MM.1S (cell line): ENCODE measurements at regions not wholly inside any gene's neighbourhood (a gene's known extent, or its start where the extent isn't known, plus 50 kb on each side); places are given as distances from the start of the nearest gene placed in this dataset.
"Not testable (repeated sequence)": the region's sequence is repeated elsewhere in the genome, so short reads cannot be mapped to it uniquely, and the experiment has no call there.

Experiments used
- DNase-seq: peaks from one replicate; pipeline ENCODE4 v3.0.0-alpha.2; 2015
- H2AFZ ChIP-seq: fragments of 300-600 bp; sonication (generic); 2 replicates; pipeline ENCODE4 v1.6.0; 2016; ENCODE audit warnings: antibody characterized with exemption, low read length
- H3F3A ChIP-seq: fragments of 300-600 bp; sonication (generic); 2 replicates; pipeline ENCODE4 v1.6.1; 2016; ENCODE audit warnings: mild to moderate bottlenecking, antibody characterized with exemption, low read length, moderate library complexity, mixed read lengths; ENCODE audit not compliant: insufficient read depth
- H3K27ac ChIP-seq: fragments of 300-600 bp; sonication (generic); 2 replicates; pipeline ENCODE4 v1.5.1; 2016; ENCODE audit warnings: mild to moderate bottlenecking, low read length
- H3K27me3 ChIP-seq: fragments of 300-600 bp; sonication (generic); replicated peaks from 2 replicates; pipeline ENCODE4 v1.6.0; 2016; ENCODE audit warnings: low read length; ENCODE audit not compliant: insufficient read depth
- H3K36me3 ChIP-seq: fragments of 300-600 bp; sonication (generic); replicated peaks from 2 replicates; pipeline ENCODE4 v1.6.1; 2016; ENCODE audit warnings: mild to moderate bottlenecking, low read length, mixed read lengths; ENCODE audit not compliant: insufficient read depth
- H3K4me1 ChIP-seq: fragments of 300-600 bp; sonication (generic); 2 replicates; pipeline ENCODE4 v1.6.1; 2016; ENCODE audit warnings: low read length, mixed read lengths
- H3K4me2 ChIP-seq: fragments of 300-600 bp; sonication (generic); 2 replicates; pipeline ENCODE4 v1.6.0; 2016; ENCODE audit warnings: low read depth, low read length
- H3K4me3 ChIP-seq: fragments of 300-600 bp; sonication (generic); 2 replicates; pipeline ENCODE4 v1.5.1; 2016; ENCODE audit warnings: low read length, mixed read lengths
- H3K79me2 ChIP-seq: fragments of 300-600 bp; sonication (generic); 2 replicates; pipeline ENCODE4 v1.6.1; 2016; ENCODE audit warnings: mixed run types, low read length, mixed read lengths
- H3K9ac ChIP-seq: fragments of 300-600 bp; sonication (generic); 2 replicates; pipeline ENCODE4 v1.6.1; 2016; ENCODE audit warnings: low read length, mixed read lengths
- H3K9me2 ChIP-seq: fragments of 300-600 bp; sonication (generic); replicated peaks from 2 replicates; pipeline ENCODE4 v1.6.1; 2016; ENCODE audit warnings: mild to moderate bottlenecking, low read length, mixed read lengths; ENCODE audit not compliant: insufficient read depth
- H3K9me3 ChIP-seq: fragments of 300-600 bp; sonication (generic); replicated peaks from 2 replicates; pipeline ENCODE4 v1.6.1; 2016; ENCODE audit warnings: mild to moderate bottlenecking, low read length, mixed read lengths; ENCODE audit not compliant: insufficient read depth
- H4K20me1 ChIP-seq: fragments of 300-600 bp; sonication (generic); 2 replicates; pipeline ENCODE4 v1.6.1; 2016; ENCODE audit warnings: mild to moderate bottlenecking, low read length, moderate library complexity, mixed read lengths; ENCODE audit not compliant: insufficient read depth
- CTCF ChIP-seq: fragments of 300-600 bp; sonication (generic); IDR thresholded peaks from 2 replicates; pipeline ENCODE4 v1.5.1; 2016; ENCODE audit warnings: antibody characterized with exemption, low read length, mixed read lengths
- EZH2 ChIP-seq: fragments of 300-600 bp; sonication (generic); optimal IDR thresholded peaks from 2 replicates; pipeline ENCODE3; 2017; ENCODE audit warnings: low read depth, mild to moderate bottlenecking, antibody characterized with exemption, low read length, mixed read lengths
- EZH2phosphoT487 ChIP-seq: fragments of 300-600 bp; sonication (generic); IDR thresholded peaks from 2 replicates; pipeline ENCODE4 v1.6.1; 2018; ENCODE audit warnings: antibody characterized with exemption, low read length

DNA sequence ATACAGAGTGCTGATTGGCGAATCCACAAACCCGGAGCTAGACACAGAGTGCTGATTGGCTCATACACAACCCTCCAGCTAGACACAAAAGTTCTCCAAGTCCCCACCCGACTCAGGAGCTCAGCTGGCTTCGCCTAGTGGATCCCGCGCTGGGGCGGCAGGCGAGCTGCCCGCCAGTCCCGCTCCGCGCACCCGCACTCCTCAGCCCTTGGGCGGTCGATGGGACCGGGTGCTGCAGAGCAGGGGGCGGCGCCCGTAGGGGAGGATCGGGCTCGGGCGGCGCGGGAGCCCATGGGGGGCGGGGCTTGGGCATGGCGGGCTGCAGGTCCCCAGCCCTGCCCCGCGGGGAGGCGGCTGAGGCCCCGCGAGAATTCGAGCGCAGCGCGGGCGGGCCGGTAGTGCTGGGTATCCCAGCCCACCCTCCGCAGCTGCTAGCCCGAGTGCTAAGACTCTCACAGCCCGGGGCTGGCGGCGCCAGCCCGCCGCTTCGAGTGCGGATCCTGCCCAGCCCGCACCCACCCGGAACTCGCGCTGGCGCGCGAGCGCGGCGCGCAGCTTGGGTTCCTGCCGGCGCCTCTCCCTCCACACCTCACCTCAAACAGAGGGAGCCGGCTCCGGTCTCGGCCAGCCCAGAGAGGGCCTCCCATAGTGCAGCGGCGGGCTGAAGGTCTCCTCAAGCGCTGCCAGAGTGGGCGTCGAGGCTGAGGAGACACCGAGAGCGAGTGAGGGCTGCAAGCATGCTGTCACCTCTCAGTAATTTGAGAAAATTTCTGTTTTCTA lies 75.5 kb upstream of the ATP5MC3 start:
- no peak overlapping the region for H3K9ac ChIP-seq
- H3K4me2 ChIP-seq, result no peak overlapping the region
- no peaks in the 10 kb centered on the region for H3K9me2 ChIP-seq
- no peak overlapping the region for H3K4me3 ChIP-seq
- H3K36me3 ChIP-seq, result no peaks in the 10 kb centered on the region
- H3F3A ChIP-seq, result no peaks in the 10 kb centered on the region
- no peaks in the 10 kb centered on the region for H4K20me1 ChIP-seq
- H3K27me3 ChIP-seq, result no peaks in the 10 kb centered on the region
- no peaks in the 10 kb centered on the region for H3K79me2 ChIP-seq
- no peak overlapping the region for H2AFZ ChIP-seq
- DNase-seq, result no peak
- TF ChIP-seq CTCF (no peak), EZH2 (no peak), EZH2phosphoT487 (no peak)
- no peaks in the 10 kb centered on the region for H3K9me3 ChIP-seq
- no peaks in the 10 kb centered on the region for H3K4me1 ChIP-seq
- H3K27ac ChIP-seq, result no peak overlapping the region

DNA sequence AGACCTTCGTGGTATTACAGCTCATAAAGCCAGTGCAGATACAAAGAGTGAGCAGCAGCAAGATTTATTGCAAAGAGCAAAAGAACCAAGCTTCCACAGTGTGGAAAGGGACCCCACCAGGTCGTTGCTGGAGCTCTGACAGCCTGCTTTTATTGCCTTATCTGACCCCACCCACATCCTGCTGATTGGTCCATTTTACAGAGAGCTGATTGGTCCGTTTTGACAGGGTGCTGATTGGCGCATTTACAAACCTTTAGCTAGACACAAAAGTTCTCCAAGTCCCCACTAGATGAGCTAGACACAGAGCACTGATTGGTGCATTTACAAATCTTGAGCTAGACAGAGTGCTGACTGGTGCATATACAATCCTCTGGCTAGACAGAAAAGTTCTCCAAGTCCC lies 74.9 kb upstream of the ATP5MC3 start:
- H3K4me1 ChIP-seq, H3K79me2 ChIP-seq, H2AFZ ChIP-seq, DNase-seq, H3K9me3 ChIP-seq, H3K36me3 ChIP-seq, H4K20me1 ChIP-seq, H3F3A ChIP-seq, H3K4me3 ChIP-seq, H3K27me3 ChIP-seq, H3K9me2 ChIP-seq, H3K27ac ChIP-seq, H3K9ac ChIP-seq, H3K4me2 ChIP-seq: not testable (repeated sequence)

GRCh38 chr2:175253871-175254270 lies 72.4 kb upstream of the ATP5MC3 start:
- Histone ChIP-seq H2AFZ (no peak overlapping the region), H3K27ac (no peak overlapping the region), H3K27me3 (no peaks in the 10 kb centered on the region), H3K4me3 (no peak overlapping the region), H3K4me1 (no peaks in the 10 kb centered on the region), H3K9me2 (no peaks in the 10 kb centered on the region), H3K36me3 (no peaks in the 10 kb centered on the region), H3K4me2 (no peak overlapping the region), H4K20me1 (no peaks in the 10 kb centered on the region), H3K9ac (no peak overlapping the region), H3K79me2 (no peaks in the 10 kb centered on the region), H3K9me3 (no peaks in the 10 kb centered on the region), H3F3A (no peaks in the 10 kb centered on the region)
- TF ChIP-seq EZH2 (no peak), CTCF (no peak), EZH2phosphoT487 (no peak)
- no peak for DNase-seq

- Histone ChIP-seq H3K9ac (no peak overlapping the region), H3K9me2 (no peaks in the 10 kb centered on the region), H3K79me2 (no peaks in the 10 kb centered on the region), H3F3A (no peaks in the 10 kb centered on the region), H3K4me3 (no peak overlapping the region), H3K9me3 (no peaks in the 10 kb centered on the region), H3K27ac (no peak overlapping the region), H3K27me3 (no peaks in the 10 kb centered on the region), H4K20me1 (no peaks in the 10 kb centered on the region), H3K36me3 (no peaks in the 10 kb centered on the region), H3K4me1 (no peaks in the 10 kb centered on the region), H3K4me2 (no peak overlapping the region), H2AFZ (no peak overlapping the region)
- DNase-seq, result peak; percentile 54
- TF ChIP-seq EZH2phosphoT487, result no peak
- TF ChIP-seq CTCF, result peak; percentile 73
- TF ChIP-seq EZH2, result no peak
These were observed 70.0 kb upstream of the ATP5MC3 start for GRCh38 chr2:175251425-175252041.
